HS-27A (cell line): ENCODE measurements at regions not wholly inside any gene's neighbourhood (a gene's known extent, or its start where the extent isn't known, plus 50 kb on each side); places are given as distances from the start of the nearest gene placed in this dataset.

Experiments used
- DNase-seq: peaks from one replicate; pipeline ENCODE4 v3.0.0-alpha.2; 2012; ENCODE audit warnings: low read depth, missing footprints

DNA sequence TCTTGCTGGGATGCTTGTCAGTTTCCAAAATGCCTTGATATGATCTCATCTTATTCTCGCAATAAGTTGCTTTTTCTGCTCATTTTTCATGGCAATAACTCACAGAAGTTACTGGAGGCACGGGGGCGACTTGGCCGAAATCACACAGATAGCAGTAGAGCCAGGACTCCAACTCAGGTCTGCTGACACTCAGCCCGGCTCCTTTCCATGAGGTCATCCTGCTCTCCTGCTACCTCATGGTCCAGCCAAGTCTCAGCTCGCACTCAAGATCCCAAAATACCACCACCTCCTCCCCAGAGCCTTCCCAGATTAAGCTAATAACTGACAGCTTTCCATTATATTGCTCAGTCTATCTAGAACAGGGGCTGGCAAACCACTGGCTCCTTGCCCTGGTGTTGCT lies 269.5 kb downstream of the MAP2K4 start:
- DNase-seq: no peak

DNA sequence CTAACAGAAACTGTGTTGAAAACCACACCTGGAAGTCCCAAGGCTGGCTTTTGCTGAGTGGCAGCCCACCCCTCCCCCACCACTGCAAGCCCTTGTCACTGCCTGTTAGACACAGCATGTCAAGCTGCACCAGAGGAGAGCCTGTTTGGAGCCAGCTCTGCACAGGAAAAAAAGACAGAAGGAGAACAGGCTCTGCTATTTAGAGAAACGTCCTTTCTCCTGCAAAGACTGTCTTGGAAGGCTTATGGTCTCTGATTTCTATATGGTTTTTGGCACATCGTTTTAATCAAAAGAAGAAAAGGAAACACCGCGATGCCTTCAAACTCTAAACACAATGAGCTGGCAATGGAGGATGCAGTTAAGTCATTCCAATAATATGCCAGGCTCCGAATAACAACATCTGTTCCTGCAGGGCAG lies 275.5 kb downstream of the MAP2K4 start:
- DNase-seq: no peak

DNA sequence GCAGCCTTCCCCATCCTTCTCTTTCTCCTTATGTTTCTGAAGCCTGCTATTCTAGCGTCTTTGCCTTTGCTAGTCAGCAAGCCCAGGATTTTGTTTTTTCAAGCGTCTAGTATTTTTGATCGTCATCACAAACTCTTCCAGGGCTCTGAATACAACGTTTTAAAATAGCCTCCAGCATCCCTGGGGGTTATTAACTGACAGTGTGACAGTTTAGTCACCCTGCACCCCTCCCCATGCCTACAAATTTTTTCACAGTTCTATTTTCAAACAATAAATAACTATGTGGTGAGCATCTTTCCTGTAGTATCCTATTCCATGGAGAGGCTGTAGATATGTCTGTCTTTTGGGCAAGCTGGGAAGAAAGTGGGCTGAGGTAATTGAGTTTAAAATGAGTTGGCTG lies 280.9 kb downstream of the MAP2K4 start:
- DNase-seq: no peak

DNA sequence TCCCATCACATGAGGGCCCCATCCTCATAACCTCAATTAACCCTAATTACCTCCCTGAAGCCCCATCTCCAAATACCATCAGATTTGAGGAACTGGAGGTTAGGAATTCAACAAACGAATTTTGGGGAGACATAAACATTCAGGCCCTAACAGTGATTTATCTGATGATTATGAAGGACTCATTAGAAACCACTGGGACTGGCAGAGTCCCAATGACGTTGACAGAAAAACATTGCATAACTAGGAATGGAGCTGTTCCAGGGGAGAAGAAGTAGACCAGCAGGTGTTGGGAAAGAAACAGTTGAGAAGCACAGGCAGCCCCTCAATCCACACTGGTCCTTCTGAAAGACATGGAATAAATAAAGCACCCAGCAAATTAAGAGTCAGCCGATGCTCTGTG lies 282.0 kb downstream of the MAP2K4 start:
- no peak for DNase-seq

DNA sequence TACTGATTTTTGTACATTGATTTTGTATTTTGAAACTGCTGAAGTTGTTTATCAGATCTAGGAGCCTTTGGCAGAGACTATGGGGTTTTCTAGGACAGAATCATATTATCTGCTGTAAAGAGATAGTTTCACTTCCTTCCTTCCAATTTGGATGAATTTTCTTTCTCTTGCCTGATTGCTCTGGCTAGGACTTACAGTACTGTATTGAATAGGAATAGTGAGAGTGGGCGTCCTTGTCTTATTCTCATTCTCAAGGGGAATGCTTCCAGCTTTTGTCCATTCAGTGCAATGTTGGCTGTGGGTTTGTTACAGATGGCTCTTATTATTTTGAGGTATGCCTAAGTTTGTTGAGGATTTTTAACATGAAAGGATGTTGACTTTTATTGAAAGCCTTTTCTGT lies 290.1 kb downstream of the MAP2K4 start:
- DNase-seq: no peak

DNA sequence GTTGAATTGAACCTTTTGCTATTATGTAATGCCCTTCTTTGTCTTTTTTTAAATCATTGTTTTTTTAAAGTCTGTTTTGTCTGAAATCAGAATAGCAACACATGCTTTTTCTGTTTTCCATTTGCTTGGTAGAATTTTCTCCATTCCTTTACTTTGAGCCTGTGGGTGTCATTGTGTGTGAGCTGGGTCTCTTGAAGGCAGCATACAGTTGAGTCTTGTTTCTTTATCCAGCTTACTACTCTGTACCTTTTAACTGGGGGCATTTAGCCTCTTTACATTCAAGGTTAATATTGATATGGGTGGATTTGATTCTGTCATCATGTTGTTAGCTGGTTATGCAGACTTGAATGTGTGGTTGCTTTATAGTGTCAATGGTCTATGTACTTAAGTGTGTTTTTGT lies 292.0 kb downstream of the MAP2K4 start:
- no peak for DNase-seq

DNA sequence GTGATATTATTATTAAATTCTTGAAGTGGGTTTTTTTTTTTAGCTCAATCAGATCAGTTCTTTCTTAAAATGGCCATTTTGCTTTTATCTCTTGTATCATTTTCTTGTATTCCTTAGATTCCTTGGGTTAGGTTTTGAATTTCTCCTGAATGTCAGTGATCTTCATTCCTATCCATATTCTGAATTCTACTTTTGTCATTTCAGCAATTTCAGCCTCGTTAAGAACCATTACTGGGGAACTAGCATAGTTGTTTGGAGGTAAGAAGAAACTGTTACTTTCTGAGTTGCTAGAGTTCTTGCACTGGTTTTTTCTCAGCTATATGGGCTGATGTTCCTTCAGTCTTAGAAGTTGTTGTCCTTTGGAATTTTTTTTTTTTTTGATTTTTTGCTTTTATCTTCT lies 293.1 kb downstream of the MAP2K4 start:
- DNase-seq: no peak

DNA sequence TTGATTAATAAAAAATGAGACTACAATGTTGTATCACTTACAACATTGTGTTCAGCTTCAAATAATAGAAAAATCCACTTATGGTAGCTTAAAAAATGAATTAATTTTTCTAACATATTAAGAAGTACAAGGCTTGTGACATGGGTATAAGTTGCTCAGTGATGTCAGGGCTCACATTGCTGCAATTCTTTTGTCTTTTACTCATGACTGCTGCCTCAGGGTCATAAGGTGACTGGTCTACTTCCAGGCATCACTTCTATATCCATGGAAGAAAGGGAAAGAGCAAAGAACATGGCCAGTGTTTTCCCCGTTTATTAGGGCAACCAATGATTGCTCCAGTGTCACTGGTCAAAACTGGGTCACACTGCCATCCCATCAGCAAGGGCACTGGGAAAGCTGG lies 295.3 kb downstream of the MAP2K4 start:
- DNase-seq: no peak

DNA sequence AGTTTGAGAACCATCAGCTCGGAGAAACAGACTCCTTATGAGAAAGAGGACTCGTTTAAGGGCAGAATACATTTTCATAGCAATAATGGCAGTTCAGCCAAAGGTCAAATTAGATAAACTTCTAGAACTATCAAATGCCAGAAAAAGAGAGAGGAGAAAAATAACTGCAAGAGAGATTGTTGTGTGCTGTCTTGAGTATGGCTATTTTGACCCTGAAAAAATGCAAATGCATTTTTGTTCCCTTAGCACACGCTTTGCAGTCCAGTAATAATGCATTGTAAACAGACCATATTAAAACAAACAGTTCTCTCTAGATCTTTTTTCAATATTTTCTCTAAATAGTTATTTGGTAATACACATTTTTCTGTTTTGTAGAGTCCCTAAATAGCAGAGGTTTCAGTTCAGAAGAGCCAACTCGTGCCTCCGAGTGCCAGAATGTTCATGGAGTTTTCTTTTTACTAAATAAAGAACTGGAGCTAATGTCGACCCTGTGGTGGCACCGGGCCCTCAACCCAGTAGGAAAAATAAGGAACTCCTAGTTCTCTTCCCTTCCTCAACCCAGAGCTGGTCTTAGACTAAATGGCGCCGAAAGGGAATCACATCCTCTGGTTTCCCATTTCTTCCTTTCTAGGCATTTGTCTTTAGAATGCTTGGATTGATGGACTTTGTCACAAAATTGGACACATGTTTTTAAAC lies 298.0 kb downstream of the MAP2K4 start:
- no peak for DNase-seq

DNA sequence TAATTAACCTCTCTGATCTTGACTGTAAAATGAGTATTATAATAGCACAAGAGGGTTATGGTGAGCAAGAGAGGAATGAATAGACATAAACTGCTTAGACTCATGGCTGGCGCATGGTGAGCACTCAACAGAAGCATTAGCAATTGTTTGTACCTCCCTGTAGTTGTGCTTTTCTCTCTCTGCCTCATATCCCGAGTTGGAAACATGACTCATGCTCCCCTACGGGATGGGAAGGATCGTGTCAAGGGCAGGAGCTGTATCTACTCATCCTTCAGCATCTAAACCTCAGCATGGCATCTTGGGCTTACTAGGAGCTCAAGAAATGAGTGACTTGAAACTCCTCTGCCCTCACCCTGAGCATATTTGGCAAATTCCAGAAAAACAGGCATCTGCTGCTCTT lies 299.6 kb downstream of the MAP2K4 start:
- no peak for DNase-seq

DNA sequence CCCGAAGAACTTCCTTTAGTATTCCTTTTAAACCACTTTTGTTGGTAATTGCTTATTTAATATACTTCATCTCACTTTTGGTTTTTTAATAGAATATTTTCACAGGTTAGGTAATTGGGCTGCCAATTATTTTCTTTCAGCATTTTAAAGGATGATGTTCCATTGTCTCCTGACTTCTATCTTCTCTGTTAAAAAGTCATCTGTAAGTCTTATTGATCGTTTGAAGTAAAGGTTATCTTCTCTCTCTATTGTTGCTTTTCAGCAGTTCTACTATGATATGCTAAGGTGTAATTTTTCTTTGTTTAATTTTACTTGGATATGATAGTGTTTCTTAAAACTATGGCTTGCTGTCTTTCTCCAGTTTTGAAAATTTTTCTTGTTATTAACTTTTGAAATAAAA lies 307.5 kb downstream of the MAP2K4 start:
- no peak for DNase-seq

DNA sequence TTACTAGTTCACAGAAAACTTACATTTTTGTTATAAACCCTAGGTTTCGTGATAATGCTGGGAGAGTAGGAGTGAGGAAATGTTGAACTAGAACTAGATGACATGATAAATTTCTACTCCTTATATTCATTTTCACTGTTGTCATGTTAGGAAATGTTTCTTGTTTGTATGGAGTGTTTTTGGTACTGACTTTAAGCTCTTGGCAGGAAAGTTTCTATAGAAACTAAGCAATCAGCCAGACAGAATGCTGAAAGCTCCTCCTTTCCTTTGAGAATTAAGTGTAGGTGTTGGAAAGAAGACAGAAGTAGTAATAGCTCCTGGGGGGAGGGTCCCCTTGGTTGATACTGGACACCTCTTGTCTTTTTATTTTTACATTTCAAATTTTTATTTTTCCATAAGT lies 309.8 kb downstream of the MAP2K4 start:
- DNase-seq: no peak

DNA sequence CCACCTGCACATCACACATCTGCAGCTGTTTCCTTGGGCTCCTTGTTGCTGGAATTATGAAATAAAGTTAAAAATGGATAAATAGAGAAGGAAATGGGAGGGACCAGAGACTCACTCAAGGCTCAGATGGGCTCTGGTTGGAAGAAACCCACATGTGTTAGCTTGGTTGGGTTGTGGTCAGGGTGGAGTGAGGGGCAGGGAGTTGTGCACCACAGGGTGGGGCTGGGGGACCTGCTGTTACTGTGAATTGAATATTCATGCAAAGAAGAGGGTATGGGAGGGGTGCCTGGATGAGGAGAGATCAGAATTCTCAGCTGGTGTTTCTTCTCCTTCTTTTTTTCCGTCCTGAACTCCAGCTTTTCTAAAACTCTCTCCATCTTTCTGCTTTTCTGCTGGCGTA lies 320.7 kb downstream of the MAP2K4 start:
- no peak for DNase-seq

DNA sequence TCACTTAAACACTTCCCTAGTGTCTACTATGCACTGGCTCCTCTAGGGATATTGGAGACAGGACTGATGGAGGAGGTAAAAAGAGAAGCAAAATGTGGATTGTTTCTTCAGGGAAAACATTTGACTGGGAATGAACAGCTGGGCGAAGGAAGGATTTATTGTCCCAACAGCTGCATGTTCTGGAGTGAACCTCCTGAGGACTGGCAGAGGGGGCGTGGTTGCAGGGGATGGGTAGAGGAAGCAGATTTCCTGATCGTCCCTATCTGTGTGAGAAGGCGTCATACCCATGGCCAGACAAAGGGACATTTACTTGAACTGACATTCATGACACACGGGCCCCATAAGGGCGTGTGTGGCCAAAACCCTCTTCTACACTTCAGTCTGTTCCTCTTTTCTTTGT lies 321.5 kb downstream of the MAP2K4 start:
- DNase-seq: no peak

DNA sequence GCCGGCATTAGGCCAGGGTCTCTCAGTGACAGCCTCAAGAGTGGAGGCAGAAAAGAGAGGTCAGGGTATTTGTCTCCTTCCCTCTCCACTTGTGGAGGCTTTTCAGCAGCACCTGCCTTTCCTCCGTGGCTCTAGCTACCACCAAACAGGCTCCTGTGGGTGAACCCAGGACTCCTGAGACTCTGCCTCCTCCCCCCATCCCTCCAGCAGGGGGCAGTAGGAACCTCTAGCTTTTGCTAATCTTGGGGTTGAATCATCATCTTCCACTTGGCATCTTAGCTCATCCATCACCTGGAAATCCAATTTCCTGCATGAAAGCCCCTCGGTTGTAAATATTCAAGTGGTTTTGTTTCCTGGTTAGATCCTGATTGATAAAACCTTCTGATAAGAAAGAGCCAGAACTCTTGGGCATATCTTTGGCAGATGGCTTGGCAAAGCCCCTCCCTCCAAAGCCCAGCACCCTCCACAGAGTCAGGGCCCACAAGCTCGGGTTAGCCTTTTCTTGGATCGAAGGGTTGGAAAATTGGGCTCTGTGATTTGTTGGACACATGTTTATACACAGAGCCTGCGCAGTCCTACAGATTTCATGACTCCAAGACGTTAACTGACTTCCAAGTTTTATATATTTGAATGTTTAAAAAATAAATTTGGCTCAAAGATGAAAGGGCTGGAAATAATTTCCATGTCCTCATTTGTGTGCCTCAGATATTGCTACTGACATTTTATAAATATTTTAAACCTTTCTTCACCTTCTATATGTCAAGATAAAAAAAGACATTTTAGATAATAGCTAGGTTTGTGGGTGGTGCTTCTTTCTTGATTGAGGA lies 322.1 kb downstream of the MAP2K4 start:
- no peak for DNase-seq

DNA sequence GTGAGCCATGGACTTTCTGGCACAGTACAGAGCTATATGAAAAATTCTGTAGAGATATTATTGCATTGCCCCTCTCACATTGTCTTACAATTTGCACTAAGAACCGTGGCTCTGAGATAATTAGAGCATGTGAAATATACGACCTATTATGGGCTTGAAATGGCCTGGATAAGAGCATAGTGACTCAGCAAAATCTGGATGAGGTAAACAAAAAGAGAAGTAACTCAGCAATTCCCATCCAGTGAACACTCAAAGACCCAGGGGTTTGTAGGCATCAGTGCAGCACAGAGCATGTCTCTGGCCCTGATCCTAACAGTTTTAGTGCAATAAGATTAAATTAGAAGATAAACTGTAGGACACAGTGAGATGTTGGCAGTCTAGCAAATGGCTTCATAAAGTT lies 317.2 kb upstream of the MYOCD start:
- no peak for DNase-seq

DNA sequence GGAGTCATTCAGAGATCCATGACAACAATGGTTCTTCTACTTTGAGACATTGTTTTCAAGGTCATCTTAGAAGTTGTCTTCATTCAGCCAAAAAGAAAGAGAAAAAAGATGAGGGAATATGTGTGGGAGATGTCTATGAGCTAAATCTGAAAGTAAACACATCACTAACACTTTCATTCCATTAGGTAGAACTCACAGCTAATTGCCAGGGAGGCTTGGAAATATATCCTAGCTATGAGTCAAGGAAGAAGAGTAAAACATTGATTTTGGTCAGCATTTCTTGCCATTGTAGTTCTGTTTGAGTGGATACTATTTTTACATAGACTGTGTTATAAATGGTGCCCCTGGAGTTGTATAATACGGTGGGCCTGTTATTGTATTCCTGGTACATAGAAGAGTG lies 316.4 kb upstream of the MYOCD start:
- DNase-seq: no peak

DNA sequence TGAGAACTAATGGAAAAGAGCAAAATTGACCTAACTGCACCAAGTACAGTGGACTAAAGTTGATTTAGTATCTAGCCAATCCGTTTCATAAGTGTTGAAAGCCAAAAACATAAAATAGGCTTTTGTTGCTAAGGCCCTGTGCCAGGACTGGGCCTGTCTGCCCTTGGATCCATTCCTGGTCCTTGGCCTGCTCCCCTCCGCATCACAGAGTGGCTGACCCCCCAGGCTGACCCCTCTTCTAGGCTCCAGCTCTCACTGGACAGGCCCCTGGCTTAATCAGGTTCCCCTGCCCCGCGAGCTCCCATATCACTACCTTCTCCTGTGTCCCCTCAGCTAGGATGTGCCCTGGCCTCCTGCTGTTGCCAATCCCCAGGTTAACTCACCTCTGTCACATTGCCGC lies 313.6 kb upstream of the MYOCD start:
- DNase-seq: no peak

DNA sequence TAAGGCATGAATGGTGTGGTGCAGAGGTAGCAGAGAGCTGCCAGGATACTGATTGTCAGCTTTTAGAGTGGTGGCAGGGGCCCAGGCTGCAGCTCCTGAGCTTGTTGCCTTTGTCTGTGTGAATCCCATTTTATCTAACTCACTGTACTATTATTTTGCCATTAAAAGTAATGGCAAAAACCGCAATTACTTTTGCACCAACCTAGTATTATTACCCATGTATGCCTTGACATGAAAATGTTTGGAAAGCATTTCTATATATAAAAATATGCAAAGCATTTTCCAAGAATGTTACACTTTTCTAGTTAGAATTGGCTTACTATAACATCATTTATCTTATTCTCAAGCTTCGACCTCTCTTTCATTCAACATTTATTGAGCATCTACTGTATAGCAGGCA lies 308.1 kb upstream of the MYOCD start:
- no peak for DNase-seq

DNA sequence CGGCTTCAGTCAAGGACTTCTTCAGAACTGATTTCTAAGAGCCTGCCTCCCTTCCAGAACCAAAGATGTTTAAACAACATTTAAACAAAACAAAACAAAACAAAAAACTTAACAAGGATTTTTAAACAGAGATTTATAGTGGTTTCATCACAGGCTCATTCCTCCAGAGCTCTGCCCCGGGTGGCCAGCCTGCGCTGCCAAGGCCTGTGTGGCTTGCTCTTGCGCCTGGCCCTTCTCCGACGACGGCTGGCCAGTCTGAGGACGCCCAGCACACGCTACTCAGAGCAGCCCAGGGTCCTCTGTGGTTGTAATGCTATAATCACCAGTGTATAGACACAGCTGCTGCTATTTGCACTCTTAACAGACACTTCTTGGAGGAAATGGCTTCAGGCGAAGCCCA lies 307.2 kb upstream of the MYOCD start:
- no peak for DNase-seq

DNA sequence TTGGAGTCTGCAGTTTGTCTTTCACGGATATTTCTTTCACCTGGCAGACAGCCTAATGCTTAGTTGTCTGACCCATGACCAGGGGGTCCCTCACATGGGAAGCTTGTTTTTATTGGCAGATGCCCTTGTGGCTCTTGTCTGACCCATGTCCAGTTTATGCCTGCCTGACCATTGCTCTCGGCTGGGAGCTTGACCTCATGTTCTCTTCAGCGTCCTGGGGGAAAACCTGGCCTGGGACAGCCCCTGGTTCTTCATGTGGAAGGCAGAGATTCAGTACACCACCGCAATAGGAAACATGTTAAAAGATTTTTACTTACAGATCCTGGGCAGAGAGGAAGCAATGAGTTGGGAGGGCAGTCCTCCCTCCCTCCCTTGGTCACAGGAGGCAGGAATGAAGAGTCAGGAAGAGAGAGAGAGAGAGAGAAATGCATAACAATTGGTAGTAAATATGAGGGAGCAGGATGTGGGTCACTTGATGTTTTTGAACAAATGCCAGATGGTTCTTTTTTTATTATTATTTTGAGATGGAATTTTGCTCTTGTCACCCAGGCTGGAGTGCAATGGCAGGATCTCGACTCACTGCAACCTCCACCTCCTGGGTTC lies 302.7 kb upstream of the MYOCD start:
- DNase-seq: no peak

DNA sequence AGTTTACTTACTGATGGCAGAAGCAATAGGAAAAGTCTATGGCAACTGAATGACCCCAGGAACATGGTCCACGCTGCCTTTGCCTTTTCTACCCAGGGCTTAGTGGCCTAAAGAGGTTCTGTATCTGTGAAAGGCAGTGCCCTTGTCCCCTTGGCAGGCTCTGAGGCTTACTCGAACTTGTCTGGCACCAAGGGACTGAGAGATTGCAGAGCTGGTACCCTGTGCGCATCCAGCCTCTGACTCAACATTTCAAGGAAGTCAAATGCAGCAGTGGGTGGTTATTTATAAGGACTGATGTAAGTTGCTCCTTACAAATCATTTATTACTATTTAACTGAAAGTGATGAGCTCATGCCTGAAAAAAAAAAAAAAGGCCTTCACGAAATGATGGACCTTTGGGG lies 299.9 kb upstream of the MYOCD start:
- no peak for DNase-seq

DNA sequence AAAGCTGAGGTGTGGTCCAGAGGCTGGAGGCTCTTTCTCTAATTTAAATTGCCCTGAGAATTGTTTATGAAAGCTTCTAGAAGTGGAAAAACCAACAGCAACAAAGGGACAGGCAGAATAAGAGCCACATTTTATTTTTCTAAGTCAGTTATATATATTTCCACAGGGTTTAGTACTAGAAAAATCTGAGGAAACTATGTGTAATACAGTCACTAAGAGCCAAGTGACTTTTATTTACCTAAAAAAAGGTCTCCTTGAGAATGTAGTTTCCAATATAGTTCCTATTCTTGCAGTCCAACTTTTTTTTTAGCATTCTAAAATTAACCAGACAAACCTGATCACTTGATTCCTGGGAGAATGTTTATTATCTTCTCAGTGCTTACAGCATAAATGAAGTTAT lies 296.6 kb upstream of the MYOCD start:
- no peak for DNase-seq

DNA sequence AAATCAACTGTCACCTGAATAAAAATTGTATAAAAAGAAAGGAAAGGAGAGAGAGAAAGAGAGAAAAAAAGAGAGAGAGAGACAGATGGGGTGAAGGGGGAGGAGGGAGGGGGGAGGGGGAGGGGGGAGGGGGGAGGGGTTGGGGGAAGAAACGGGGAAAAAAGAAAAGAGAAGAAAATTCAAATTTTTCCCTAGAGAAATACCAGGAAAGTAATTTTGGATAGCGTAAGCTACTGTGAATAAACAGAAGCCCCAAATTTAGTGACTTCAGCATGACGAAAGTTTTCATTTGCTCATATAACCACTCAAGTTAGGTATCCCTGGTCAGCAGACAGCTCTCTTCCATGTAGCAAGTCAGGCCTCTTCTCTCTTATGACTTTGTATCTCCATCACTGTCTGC lies 289.4 kb upstream of the MYOCD start:
- DNase-seq: no peak
